GM10266 (cell line): ENCODE measurements at regions not wholly inside any gene's neighbourhood (a gene's known extent, or its start where the extent isn't known, plus 50 kb on each side); places are given as distances from the start of the nearest gene placed in this dataset.

Experiments
- DNase-seq: peaks from one replicate; pipeline ENCODE4 v3.0.0; 2012; ENCODE audit errors: extremely low spot score
- CTCF ChIP-seq: IDR thresholded peaks from 2 replicates; pipeline ENCODE4 v1.5.1; 2012; ENCODE audit warnings: mild to moderate bottlenecking, low read depth; ENCODE audit not compliant: control insufficient read depth, insufficient read depth; ENCODE audit errors: missing control alignments

- no peak for TF ChIP-seq CTCF
- DNase-seq = no peak
Measured at GRCh38 chr17:36702636-36703035, 101.3 kb downstream of the MRM1 start.

- DNase-seq = peak; percentile 48
- no peak for TF ChIP-seq CTCF
Measured at GRCh38 chr17:36703860-36704266, 102.5 kb downstream of the MRM1 start.

- no peak for TF ChIP-seq CTCF
- no peak for DNase-seq
Measured at GRCh38 chr17:36705283-36705795, 104.0 kb downstream of the MRM1 start.

- peak; percentile 79 for DNase-seq
- TF ChIP-seq CTCF = peak; percentile 72
Measured at GRCh38 chr17:36705874-36706731, 104.7 kb downstream of the MRM1 start.

- no peak for TF ChIP-seq CTCF
- no peak for DNase-seq
Measured at GRCh38 chr17:36707904-36708303, 106.5 kb downstream of the MRM1 start.

- no peak for DNase-seq
- TF ChIP-seq CTCF = no peak
Measured at GRCh38 chr17:36714789-36715188, 113.4 kb downstream of the MRM1 start.

GRCh38 chr17:36715951-36716350 lies 114.6 kb downstream of the MRM1 start:
- no peak for TF ChIP-seq CTCF
- DNase-seq = no peak
